Activated CD4-positive, alpha-beta T cell treated with anti-CD3 and anti-CD28 coated beads, Interleukin-10, Interleukin-2, amounts not matched to agents 100 ng/mL and 50 ng/mL, durations not matched to agents 16 hours and 8 hours (primary cell): ENCODE measurements at regions not wholly inside any gene's neighbourhood (a gene's known extent, or its start where the extent isn't known, plus 50 kb on each side); places are given as distances from the start of the nearest gene placed in this dataset.

Source experiments
- DNase-seq: peaks from one replicate; pipeline ENCODE4 v3.0.0-alpha.2; 2020

DNA sequence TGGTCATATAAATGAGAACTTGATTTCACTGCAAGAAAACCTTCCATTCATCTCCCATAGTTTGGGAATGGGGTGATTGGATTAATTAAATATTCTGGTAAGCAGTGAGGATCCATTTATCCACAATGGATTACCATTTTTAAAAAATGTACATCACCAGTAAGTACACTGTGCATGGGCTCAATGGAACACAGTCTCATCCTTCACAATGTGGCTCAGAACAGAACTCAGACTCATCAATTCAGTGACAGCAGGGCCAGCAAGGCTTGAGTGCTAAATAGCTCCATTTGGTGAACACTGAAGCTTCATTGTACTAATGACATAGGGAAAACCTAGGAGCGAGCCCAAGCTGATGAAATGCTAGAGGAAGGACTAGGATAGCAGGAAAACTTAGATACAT lies 223.8 kb downstream of the CMPK2 start:
- no peak for DNase-seq

DNA sequence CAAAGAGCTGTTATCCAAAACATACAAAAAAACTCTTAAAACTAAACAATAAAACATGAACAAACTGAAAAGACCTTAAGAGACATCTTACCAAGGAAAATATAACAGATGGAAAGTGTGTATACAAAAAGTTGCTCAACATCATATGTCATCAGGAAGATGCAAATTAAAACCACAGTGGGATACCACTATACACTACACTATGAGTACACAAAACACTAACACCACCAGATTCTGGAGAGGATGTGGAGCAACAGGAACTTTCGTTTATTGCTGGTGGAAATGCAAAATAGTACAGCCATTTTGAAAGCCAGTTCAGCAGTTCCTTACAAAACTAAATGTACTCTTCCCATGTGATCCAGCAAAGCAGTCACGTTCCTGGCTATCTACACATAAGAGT lies 221.4 kb downstream of the CMPK2 start:
- DNase-seq, result no peak

DNA sequence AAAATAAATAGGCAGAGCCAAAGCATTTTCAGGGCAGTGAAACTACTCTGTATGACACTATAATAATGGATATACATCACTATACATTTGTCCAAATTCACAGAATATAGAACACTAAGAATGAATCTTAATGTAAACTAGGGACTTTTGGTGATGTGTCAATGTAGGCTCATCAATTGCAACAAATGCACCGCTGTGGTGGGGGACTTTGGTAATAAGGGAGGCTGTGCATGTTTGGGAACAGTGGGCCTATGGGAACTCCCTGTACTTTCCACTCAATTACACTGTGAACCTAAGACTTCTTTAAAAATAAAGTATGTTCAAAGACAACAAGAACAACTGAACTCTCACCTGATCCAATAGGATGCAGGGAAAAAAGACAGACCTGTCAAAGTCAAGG lies 220.7 kb downstream of the CMPK2 start:
- DNase-seq, result no peak

DNA sequence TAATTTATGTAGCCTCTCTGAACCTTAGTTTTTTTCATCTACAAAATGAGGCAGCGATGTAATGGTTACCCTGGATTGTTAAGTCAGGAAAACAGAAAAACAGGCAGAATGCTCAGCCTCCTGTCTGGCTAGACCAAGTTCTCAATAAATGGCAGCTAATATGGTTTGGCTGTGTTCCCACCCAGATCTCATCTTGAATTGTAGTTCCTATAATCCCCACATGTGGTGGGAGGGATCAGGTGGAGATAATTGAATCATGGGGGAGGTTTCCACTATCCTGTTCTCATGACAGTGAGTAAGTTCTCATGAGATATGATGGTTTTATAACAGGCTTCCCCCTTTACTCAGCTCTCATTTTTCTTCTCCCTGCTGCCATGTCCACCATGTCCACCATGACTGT lies 220.0 kb downstream of the CMPK2 start:
- no peak for DNase-seq

DNA sequence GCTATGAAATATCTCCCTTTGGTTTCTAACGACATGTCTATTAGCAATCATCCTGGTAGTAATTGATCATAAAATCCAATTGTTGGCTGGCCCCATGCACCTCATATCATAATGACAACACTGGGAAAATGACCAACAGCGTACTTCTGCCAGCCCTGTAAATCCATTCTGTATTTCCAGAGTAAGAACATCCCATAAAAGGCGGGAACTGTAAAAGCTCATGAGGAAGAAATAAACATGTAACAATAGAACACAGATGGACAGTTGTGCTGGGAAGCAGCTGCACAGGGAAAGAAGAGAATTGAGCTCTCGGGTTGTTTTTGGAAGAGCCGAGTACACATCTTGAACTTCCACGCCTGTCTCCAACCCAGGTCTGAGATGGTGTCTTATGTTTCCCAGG lies 218.7 kb downstream of the CMPK2 start:
- DNase-seq, result no peak

DNA sequence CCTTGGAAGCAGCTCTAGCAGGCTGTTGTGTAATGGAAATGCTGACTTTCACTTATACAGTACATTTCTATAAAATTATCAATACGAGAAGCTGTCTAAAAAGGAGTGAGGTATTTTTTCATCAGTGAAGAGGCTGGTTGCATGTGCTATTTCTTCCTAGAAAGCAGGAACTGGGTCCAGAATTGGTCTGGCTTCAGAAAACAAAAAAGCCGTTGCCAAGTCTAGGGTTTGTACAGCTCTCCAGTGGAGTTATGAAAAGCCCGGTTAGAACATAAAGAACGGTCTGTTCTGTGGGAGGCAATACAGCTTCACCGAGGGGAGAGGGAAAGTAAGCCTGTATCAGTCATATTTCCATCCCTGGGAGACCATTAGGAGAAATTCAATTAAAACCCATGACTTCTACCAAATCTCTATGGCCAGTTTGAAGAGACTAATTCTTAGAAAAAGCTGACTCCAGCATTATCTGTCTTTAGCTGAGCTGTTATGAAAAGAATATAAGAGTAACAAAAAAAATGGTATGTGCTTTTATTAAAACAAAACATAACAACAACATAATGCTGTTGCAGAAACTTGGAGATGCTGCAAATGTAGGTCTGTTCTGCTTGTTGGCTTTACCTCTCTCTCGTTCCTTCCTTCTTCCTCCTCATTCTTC lies 217.0 kb downstream of the CMPK2 start:
- no peak for DNase-seq

DNA sequence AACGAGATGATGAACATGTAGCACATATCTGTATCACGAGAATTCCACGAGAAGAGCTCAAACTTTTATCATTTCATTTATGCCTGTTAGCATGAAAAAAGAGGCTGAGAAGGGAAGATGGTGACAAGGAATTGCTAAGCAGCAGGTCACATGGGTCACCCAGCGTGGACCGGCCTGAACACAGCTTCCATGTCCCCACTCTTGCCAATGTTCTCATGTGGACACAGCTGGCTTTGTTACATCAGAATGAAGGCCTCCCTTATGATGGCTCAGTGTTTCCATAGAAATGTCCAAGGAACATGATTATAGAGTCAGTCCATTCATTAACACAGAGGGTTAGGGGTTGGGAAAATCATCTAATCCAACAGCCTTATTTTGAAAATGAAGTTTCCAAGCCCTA lies 215.4 kb downstream of the CMPK2 start:
- DNase-seq, result no peak

DNA sequence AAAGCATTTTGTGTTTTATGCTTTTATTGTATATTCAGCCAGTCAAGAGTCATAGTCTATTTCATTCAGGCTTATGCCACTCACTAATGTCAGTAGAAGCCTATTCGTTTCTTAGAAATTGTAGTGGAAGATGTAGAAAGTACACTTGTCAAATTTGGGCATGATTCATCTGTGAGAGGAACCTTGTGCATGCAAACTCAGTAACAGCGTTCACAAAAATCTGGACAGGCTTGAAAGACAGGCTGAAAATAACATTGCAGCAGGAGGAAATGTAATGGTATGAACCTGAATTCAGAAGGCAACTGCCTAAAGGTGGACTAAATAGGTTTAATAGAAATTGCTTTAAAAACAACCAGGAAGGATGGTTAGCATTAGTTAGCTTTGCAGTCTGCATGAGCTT lies 213.5 kb downstream of the CMPK2 start:
- DNase-seq, result no peak

DNA sequence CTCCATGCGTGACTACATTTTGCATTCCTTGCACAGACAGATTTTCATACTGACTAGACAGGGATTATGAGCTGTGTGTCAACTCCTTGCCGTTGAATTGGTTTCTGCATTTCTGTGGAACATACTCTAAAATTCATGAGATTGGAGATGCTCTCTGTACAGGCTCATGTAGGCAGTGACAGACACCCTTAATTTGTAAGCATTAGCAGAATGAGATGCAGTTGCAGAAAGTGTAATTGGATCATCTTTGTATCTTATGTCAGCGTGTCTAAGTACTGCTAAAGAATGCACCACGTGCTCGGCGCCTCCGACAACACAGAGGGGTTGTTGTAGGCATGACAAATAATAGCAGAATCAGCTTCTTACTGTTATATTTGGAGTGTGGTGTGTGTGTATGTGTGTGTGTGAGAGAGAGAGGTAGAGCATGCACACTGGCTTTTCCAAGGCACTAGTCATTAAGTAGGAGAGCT lies 212.4 kb downstream of the CMPK2 start:
- DNase-seq, result no peak

DNA sequence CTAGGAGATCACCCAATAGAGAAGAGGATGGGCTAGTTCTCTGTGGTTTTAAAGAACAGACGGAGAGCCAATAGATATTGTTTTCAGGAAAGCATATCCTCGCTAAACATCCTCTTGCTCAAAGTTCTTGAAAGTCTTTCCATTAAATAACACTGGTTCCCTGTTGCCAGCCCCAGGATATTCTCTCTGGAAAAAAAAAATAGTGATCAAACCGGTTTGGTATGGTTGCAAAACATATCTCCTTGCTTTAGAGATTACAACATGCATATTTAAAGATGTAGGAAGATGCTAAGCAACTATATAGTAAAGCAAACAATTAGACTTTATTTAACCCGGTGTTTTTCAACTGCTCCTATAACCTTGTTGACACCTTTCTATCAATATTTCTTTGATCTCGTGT lies 211.4 kb downstream of the CMPK2 start:
- no peak for DNase-seq

DNA sequence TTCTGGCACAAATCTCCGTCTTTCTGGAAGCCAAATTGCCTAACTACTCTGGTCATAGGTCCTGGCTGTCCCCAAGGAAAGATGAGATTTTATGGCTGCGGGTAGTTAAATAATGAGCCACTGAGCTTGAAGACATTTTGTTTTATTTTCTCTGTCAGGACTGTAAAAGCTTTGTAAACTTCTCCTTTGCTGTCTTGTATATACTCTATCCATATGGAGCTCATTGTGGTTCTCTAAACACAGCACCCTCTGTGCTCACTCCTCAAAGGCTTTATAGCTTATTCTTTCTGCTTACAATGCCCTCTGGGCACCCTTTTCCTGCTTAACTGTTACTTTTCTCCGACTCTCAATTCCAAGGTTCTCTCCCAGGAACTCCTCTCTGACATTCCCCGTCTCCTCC lies 209.1 kb downstream of the CMPK2 start:
- no peak for DNase-seq

DNA sequence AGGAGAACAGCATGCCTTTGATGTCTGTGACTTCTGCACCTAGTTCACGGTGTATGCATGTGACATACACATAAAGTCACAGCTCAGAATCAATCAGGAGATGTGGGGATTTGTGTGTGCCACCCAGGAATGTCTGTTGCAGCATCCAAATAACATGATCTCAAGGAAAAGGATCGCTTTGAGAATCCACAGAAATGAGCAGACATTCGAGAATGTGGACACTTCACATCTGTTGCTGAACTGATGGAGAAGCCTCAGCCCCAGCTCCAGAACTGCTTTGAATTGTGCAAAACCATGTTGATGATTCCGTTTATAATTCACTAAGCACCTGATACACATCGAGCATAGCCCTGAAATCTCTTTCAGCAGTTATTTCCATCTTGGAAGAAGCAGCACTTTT lies 208.6 kb downstream of the CMPK2 start:
- no peak for DNase-seq

DNA sequence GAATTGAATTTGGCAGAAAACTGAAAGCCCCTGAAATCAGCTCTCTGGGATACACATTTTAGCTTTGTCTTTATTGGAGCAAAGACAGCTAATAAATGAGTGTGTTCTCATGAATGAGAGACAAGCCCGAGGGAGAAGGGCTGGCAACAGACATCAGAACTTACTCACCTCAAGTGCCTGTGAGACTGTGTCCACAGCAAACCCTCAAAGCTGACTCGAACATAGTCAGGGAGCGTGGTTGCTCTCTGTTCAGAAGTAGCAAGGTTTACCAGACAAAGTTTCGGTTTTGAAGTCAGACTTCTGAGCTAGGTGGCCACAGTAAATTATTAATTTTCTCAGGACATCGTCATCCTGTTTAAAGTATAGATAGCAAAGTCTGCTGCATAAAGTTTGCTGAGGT lies 207.9 kb downstream of the CMPK2 start:
- no peak for DNase-seq

DNA sequence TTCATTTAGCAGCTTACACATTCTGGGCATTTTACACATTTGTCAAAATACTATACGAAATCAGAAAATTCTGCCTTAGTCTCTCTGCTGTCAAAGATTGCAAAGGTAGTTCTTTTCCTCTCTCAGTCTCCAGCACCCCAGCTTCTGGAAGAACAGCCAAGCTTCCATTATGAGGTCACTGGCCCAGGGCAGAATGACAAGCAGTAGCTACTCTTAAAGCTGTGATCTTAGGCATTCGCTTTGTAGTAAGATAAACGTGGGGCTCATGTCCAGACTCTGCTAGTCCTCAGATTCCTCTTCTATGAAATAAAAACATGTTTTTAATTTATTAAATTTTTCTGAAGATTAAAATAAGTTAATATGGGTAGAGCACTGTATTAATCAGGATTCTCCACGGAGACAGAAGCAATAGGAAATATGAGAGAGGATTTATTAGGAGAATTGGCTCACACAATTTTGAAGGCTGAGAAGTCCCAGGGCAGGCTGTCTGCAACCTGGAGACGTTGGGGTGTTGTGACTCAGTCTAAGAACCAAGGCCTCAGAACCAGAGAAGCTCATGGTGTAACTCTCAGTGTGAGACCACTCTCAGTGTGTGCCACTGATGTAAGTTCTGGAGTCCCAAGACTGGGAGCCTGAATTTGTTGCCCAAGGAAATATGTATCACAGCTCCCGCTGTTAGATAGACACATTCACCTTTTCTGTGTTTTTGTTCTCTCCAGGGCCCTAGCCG lies 201.2 kb downstream of the CMPK2 start:
- no peak for DNase-seq

DNA sequence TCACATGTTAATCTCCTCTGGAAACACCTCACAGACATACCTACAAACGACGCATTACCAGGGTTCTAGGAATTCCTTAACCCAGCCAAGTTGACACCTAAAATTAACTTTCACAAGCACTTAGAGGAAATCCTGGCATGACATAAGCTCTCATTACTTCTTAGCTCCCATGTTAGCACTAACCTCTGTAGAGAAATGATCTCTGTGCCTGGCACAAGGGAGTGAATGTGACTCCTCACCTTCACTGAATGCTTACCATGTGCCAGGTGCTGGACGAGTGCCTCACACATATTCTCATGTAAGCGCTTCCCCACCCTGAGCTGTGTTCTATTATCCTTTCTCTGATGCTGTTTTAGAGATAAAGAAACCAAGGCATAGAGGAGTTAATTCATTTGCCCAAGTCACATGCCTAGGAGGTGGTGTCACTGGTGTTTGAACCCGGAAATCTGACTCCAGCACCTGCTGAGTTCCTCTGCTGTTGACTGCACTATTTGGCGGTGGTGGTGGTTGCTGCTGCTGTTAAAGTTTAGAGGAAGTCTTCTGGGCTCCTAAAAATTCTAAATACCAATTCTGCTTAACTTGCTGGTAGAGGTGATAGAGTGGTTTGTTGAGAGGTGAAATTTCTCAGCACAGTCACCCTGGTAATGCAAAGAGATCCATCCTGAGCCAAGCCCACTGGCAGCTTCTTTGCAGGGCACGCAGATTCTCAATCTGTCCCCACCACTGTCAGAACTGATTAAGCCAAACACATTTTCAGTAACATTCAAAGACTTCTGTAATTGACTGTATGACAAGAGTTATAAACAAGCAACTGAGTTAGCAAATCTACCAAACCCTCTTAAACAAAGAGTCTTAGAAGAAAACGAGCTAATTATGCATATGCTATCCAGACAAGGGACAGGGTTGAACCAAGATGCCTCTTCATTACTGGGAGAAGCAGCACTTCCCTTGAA lies 200.3 kb downstream of the CMPK2 start:
- DNase-seq, result no peak

DNA sequence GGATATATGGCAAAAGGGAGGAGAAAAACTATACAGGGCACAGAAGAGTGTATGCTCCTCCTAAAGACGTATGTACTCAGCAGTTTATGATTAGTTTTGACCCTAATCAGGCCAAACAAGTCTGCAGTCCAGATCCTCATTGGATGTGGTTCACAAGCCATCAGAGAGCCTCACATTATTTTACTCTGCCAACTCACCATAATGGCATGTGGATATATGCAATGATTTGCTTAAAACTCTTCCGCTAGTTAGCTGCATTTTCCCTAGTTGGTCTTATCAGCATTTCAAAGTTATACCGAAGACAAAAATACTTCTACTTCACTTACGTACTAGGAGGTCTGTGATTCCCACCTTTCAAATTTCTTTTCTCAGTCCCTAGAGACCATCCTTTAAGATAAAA lies 198.4 kb downstream of the CMPK2 start:
- no peak for DNase-seq

DNA sequence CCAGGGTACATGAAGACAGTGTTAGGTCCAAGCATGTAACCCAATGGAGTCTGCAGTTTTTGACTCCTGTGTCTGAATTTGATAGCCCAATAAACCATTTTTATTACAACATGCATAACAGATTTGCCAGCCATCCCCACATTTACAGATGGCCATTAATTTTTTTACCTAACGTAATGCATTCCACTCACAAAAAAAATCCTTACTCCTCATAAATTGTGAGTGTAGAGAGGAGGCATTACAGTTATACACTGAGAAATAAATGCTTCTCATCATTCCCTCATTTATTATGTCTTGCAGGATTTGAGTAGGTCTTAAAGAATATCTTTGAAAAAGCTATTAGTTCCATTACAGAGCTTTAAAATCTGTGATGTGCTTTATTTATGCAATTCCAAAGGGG lies 193.8 kb downstream of the CMPK2 start:
- no peak for DNase-seq

DNA sequence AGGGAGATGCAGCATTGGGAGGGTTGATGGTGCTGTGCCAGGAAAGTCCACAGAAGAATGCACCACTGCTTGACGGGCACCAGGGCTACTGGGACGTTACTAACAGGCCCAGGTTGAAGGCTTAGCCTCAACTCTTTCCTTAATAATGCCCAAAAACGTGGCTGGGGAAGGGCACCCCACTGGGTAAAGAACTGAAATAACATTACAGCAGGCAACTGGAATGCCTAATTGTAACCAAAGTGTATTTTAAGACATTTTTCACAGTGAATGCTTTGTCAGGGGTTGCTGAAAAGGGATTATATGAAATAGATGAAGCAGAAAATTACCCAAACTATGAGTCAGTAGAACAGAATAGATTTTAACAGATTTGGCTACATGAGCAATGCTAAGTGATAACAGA lies 191.3 kb downstream of the CMPK2 start:
- DNase-seq, result no peak

DNA sequence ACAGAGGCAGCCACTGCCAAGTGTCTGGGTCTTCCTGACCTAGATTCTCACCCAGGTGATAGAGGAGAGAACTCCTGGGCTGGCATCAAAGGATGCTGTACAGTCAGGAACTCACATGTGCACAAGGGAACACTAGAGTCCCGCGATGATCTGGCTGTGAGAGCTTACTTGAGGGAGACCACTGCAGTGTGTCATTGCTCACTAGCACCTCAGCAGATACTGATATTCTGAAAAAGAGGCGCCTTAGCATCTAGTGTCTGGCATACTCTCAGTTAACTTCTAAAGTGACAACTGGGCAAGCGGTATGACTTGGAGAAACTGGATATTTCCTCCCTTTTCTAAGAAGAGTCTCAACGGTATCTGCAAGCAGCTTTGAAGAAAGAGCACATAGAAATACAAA lies 189.9 kb downstream of the CMPK2 start:
- DNase-seq, result no peak

DNA sequence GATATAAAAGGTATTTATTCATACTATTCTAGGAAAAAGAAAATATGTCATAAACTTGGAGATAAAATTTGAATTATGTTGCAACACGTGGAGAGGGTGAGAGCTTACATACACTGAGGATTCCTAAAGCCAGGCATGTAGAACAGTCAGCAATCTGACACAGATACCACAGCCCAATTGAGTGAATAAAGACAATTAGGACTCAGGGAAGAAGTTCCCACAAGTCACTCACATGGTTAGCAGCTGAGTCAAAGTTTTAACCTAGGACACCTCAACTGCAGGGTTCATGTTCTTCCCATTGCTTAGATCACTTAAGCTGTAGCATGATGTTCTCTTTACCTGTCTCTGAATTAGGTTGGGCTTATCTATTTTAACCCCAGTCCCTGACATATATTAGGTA lies 189.5 kb downstream of the CMPK2 start:
- DNase-seq, result no peak

DNA sequence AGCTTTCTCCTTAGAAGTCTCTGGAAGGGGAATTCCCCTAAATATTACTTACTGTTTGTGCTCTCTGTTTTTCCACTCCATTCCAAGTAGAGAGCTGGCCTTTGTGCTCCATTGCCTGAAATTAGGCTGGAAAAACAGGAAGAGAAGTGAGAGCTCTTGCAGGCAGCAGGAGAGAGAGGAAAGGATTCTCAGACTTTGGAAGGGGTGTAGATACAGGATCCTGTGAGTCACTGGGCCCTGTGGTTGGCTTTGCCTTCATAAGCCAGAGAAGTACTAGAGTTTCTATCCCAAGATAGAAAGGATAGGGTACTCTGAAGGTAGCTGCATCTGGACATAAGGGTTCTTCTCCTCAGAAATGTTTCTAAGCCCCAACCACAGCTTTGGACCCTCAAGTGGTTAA lies 188.9 kb downstream of the CMPK2 start:
- DNase-seq, result no peak

DNA sequence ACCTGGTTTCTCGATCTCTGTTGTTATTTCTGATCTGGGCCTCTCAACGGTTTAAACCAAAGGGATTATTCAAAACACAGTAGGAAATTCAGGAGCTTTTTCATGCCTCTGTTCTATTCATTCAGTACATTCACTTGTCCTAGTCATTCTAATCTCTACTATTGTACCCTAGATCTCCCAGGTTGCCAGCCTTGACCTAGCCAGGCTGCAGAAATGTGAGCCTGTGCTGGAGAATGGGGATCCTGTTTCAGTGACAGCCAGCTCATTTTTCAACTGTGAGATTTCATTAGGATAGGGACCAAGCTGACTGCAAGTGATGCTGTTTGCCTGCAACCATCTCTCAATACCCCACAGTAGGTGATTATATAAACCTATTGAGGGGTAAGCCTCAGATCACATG lies 186.2 kb downstream of the CMPK2 start:
- no peak for DNase-seq

DNA sequence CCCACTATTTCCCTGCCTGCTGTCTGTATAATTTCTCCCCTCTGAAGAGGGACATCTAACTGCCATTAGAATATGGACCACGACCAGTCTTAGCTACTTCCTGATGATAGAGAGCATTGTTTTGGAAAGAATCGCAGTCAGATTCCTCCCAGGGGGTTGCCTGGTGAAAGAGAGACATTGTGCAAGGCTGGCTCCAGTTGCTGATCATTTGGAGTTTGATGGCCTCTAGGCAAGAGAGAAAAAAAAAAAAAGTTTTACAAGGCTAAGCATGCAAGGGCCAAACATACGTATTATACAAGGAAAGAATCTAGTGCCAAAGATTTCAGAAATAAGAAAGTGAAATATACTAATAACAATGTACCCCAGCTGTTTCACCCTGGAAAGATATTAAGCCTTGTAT lies 182.2 kb downstream of the CMPK2 start:
- DNase-seq, result no peak

DNA sequence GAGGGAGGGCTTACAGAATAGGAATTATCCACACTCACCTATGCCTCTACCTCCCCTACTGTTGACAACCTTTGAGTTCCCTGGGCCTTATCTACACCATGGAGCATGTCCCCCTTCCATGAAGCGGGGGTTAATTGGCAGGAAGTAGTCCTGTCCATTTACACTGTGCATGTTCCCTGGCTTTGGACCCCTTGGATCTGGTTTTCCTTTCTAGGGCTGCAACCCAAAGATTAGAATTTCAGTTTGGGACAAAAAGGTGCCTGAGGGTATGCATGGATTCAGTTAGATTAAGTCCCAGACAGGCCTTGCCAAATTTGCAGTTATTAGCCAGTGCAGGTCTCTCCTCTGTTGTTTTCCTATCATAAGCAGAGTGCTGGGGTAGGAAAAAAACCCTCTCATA lies 180.3 kb downstream of the CMPK2 start:
- DNase-seq, result no peak
